NT2/D1 (cell line): ENCODE measurements at regions not wholly inside any gene's neighbourhood (a gene's known extent, or its start where the extent isn't known, plus 50 kb on each side); places are given as distances from the start of the nearest gene placed in this dataset.

Experiments used
- SUZ12 ChIP-seq: IDR thresholded peaks from 2 replicates; pipeline ENCODE4 v1.6.1; 2011; ENCODE audit not compliant: insufficient read length, insufficient read depth; ENCODE audit errors: extremely low read depth
- YY1 ChIP-seq: IDR thresholded peaks from 2 replicates; pipeline ENCODE4 v1.6.1; 2011; ENCODE audit not compliant: insufficient read length, insufficient read depth
- ZNF274 ChIP-seq: IDR thresholded peaks from 2 replicates; pipeline ENCODE4 v1.6.1; 2011; ENCODE audit warnings: mild to moderate bottlenecking, low read depth, low read length

GRCh38 chr21:35705237-35705887, 355.0 kb downstream of the SETD4 start:
- TF ChIP-seq YY1, result no peak
- TF ChIP-seq ZNF274, result no peak
- TF ChIP-seq SUZ12, result no peak
